Colon (tissue), 2 donors: ENCODE measurements at regions not wholly inside any gene's neighbourhood (a gene's known extent, or its start where the extent isn't known, plus 50 kb on each side); places are given as distances from the start of the nearest gene placed in this dataset.
"Not testable (repeated sequence)": the region's sequence is repeated elsewhere in the genome, so short reads cannot be mapped to it uniquely, and the experiment has no call there.

ENCODE experiments used
- FAIRE-seq: peaks from 2 replicates; lab custom pipeline; 2012; peaks lifted over from hg19 to GRCh38; lab: Jason Lieb, UNC
- donor health status: control.
- donor health status: control.

DNA sequence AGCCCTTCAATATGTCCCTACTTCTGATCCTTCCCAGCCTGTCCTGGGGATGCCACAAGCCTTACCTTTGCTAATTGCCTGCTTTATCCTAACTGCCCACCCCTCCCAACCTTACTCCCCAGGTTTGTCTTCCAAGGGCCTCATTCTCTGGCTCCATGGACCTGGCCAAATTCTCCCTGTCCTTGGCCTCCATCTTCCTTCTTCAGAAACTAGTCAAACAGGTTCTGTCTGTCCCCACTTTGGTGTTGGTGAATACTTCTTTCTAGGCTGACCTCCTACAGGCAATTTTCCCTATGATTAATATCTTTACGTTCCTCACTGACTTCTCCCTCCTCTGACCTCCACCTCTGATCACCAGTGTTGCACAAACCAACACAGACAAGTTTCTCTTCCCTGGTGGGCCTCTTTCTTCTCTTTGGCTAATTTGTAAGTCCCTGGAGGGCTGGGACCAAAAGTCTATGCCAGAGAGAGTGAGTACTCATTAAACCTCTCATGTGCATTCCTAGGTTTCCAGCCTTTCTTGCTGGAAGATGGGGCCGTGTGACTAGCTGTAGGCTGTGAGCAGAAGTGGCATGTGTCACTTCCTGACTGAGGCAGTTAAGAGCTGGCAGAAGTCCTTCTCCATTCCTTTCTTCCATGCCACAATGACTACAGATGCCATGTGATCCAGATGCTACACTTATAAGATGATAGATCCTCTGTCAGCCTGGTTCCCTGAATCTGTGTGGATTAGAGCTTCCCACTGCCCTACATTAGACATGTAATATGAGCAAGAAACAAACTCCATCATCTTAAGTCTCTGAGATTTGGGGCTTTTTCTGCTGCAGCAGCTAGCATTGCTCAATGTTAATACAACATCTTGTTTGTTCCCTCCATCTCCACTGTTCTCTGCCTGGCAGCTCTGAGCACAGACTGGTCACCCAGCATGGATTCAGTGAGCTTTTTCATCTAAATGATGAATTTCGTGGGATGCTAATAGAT lies 382.7 kb downstream of the RPS24 start:
- no peak for FAIRE-seq

DNA sequence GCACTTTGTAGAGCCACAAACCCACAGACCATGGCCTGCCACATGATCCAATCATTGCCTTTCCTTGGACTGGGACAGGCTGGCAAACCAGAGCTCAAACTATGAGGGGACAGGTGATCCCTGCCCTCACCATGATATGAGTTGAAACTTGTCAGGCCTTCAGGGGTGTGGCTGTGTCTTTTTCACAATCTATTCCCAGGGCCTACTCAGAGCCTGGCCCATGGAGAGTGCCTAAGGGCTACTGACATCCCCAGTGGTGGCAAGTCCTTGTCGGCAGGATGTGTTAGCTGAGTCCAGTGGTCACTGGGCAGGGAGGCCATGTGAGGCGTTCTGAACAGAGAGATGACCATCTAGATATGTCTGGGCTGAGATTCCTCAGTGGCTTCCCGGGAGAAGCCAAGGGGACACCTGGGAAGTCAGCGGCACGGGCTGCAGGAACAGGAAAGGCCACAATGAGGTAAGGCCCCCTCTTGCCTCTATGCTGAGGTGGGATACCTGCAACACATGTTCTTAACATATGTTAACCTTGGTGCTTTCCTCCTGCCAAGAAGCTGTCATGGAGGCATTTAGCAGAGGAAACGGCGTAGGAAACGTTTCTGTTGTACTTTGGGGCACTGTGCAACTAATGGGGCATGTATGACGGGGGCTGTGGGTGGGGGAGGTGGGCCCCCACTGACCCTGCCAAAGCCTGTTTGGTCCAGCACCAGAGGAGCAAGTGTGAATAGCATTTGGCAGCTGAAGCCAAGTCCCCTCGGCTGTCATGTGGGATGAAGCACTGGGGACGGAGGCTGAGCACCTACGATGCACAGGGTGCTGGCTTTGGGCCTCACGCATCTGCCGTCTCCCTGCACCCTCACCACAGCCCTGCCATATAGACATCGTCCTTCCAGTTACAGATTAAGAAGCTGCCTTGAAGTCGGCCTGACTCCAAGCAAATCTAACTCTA lies 384.0 kb downstream of the RPS24 start:
- FAIRE-seq, result no peak

DNA sequence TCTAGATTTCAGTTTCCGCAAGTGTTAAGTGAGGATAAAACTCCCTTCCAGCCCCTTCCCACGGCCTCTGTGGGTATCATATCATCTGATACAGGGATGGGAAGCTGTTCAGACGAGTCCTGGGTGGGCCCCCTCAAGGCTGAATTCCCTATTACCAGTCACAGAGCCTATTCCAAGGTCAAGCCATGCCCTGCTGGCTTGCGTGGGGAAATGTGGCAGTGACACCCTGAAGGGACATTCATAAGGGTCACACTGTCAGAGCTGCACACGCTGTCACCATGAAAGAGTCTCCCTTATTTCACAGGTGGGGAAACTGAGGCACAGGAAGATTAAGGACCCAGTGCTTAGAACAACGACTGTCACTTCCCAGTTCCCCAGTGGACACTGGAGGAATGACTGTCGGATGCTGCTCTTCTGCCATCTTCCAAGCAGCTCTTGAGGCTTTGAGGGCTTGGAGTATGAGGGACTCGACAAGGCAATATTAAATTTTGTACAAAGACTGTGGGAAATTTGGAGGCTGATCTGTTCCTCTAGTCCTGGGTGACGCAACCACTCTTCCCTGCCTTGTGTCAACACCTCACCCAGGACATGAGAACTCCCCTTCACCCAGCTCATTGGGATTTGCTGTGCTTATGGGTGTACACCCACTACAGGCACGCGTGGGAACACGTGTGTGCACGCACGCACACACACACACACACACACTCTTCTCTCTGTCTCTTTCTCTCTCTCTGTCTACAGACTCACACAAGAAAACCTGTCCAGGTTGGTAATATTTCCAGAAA lies 386.0 kb downstream of the RPS24 start:
- no peak for FAIRE-seq

DNA sequence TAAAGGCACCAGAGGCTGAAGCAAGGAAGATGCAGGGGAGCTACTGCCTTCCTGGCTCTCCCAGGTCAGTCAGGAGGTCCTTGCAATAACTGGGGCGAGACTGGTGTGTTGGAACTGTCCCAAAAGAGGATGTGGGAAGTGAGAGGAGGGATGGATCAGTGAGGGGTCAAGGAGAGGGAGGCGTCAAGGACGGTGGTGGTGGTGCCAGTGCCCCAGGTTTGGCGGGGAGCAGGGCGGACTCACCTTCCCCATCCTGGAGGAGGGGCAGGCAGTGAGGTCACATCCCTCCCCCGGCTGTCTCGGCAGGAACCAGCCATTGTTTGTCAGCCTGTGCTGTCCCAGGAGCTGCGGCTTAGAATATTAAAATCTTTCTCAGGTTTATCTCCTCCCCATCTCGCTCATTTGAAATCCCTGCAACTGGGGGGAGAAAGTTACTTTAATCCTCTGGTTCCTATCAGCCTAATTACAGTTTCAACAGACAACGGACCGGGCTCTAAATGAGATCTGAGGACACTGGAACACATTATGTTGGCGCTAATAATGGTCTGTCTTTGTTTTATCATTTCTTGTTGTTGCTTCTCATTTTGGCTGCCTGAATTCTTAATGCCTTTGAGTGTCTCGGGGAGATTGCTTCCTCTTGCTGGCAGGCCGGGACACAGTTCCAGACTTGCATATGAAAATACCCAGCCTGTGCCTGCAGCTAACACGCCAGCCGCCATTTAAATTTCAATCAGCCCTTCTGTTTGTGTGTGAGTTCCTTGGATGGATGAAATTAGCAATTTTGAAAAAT lies 387.5 kb downstream of the RPS24 start:
- FAIRE-seq, result no peak

DNA sequence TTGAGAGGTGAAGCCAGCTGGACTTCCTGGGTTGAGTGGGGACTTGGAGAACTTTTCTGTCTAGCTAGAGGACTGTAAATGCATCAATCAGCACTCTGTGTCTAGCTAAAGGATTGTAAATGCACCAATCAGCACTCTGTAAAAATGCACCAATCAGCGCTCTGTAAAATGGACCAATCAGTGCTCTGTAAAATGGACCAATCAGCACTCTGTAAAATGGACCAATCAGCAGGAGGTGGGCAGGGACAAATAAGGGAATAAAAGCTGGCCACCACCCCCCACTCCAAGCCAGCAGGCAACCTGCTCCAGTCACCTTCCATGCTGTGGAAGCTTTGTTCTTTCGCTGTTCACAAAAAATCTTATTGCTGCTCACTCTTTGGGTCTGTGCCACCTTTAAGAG lies 390.4 kb downstream of the RPS24 start:
- FAIRE-seq, result not testable (repeated sequence)

DNA sequence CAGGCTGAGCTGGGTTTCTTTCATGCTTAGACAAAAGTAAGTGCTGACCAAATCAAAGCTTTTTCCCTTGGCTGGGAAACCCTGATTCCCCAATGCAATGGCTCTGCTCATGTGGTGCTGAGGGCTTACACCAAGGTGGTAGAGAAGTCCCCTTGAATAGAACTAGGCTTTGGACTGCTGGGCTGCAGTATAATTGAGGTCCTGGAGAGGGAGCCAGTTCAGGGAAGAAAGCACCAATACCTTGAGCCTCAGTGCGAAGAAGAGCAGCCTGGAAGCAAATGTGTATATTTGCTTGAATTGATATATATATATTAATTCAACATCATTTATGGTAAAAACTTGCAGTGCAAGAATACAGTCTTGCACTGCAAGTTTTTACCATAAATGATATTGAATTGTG lies 391.1 kb downstream of the RPS24 start:
- no peak for FAIRE-seq

DNA sequence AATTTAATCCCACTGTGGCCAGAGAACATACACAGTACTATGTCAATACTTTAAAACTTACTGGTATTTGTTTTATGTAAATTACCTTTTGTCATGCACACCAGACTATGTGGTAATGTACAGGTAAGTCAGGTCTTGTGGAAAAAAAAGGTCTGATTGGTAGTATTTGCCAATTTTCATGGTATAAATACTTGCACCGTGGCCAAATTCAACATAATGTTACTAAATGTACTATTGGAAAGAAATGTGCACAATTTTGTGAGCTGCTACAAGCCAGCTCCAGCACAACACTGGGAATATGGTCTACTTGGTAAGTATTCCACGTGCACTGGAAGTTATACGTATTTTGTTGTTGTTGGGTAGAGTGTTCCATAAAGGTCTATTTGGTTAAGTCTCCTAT lies 392.5 kb downstream of the RPS24 start:
- FAIRE-seq, result no peak

DNA sequence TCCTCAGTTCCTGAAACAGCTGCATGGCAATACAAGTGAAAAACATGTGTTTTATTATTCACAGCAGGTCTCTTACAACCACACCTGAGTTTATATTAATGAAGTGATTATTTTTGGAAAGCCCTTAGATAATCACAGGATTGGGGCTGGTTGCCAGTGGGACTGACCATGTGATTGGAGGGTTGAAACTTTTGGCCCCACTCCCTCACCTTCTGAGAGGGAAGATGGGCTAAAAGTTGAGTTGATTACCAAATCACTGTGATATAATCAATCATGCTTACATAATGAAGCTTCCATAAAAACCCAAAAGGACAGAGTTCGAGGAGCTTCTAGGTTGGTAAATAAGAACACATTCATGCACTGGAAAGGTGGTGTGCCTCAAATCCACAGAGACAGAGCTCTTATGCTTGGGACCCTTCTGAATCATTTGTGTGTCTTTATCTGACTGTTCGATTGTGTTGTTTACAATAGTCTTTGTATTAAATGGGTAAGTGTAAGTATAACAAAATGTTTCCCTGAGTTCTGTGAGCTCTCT lies 393.9 kb downstream of the RPS24 start:
- FAIRE-seq, result no peak

DNA sequence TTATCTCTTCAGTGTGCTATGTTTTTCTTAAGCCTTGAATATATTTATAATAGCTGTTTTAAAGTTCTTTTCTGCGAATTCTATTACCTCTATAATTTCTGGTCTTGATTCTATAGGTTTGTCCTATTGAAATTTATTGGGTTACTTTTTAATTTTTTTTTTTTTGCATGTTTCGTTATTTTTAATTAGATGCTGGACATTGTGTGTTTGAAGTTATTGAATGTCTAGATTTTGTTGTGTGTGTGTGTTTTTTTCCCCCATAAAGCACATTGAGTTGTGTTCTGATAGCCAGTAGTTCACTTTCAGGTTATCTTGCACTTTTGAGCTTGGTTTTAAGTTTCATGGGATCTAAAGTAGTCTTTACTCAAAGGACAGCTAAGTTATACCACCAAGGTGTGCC lies 394.9 kb downstream of the RPS24 start:
- no peak for FAIRE-seq

DNA sequence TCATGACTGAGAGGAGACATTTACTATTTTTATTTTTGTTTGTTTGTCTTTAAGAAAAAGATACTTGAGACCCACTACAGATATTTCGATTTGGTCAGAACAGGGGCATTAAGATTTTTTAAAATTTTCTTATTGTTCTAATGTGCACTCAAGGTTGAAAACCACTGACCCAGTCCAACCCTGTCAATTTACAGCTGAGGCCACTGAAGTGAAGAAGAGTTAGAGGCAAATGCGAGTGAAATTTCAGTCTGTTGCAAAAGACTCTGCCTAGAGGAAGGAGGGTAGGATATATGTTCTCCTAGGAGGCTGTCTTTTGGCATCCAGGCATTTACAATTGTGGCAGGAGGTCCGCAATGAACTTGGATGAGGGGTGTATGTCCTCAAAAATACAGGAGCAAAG lies 396.3 kb downstream of the RPS24 start:
- no peak for FAIRE-seq

DNA sequence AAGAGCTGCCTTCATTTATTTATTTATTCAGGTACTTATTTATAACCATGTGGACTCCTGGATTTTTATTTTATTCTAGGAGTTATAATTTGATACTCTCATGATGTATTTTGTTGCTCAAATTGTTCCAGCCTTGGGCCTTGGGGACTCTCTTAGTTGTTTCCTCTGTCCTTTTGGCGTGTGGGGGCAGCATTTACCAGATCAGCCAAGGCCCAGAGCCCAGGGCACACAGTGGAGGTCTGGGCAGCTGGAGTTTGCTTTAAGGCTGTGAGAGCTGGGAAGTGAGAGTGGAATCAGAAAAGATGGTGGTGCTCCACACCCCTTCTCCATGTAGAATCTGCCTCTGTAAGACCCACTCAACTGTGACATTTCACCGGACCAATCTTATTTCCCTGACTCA lies 398.9 kb downstream of the RPS24 start:
- FAIRE-seq, result no peak

DNA sequence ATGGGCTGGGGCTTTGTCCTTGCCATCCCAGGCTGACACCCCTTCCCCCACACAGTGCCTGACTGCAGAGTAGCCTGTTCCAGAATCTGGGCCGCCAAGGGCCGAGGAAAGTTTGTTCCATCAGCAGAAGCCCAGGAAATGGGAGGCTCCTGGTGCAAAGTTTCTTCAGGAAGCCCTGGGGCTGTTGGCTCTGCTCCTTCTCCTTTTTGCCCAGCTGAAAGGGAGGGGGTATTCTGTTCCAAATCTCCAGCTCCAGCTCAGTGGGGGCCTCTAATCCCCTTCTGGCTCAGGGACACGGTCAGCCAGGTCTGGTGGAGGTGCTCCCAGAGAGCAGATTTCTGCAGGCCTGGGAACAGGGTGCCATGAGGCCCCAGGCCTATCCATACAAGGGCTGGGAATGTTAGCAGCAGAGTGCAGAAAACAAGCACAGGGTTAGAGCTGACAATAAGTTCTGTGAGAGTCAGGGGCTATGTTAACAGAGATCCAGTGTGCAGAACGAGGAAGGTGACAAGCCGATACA lies 399.5 kb downstream of the RPS24 start:
- no peak for FAIRE-seq

DNA sequence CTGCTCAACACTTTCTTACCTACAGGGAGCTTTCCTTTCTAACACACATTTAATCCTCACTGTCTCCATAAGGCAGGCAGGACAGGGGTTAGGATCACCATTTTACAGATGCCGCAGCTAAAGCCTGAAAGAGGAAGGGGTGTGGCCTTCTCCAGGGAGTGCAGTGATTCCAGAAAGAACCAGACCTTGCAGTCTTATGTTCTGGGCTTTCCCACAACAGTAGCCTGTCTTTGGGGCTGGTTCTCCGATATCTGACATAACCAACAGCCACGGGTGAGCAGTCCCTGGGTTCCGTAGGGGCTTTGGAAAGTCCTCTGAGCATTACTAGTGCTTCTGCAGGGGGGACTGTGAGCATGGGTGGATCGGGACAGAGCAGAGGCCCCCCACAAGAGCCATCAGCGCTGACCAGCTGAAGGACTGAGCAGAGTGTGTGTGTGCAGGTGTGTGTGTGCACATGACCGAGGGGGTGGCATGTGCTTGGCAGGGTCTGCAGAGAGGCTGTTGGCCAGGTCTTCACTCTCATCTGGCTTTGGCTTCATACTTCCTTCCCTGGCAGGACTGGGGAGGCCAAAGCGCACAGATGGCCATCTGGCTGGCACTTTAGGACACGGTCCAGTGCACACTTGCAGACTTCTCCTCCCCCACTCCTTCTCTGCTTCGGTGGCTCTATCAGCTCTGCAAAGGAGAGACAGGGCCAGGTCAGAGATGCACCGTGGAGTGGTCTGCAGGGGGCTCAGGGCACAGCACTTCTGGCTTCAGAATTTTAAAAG lies 400.3 kb downstream of the RPS24 start:
- no peak for FAIRE-seq

DNA sequence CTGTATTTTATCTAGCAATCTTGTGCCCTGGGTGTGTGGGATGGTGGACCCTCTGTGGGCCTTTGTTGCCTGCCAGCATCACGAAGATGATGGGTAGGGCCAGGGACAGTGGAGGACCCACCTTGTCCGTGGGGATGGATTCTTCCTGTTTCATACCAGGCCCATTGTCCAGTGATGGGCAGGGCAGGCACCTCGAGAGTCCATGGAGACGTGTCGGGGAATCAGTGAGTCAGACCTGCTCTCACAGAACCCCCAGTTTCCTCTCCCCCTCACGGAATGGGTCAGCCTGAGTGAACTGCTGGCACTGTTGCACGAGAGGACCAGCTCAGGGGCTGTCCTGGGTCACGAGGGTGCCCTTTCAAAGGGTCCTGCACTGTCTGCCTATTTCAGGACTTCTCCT lies 401.2 kb downstream of the RPS24 start:
- no peak for FAIRE-seq

DNA sequence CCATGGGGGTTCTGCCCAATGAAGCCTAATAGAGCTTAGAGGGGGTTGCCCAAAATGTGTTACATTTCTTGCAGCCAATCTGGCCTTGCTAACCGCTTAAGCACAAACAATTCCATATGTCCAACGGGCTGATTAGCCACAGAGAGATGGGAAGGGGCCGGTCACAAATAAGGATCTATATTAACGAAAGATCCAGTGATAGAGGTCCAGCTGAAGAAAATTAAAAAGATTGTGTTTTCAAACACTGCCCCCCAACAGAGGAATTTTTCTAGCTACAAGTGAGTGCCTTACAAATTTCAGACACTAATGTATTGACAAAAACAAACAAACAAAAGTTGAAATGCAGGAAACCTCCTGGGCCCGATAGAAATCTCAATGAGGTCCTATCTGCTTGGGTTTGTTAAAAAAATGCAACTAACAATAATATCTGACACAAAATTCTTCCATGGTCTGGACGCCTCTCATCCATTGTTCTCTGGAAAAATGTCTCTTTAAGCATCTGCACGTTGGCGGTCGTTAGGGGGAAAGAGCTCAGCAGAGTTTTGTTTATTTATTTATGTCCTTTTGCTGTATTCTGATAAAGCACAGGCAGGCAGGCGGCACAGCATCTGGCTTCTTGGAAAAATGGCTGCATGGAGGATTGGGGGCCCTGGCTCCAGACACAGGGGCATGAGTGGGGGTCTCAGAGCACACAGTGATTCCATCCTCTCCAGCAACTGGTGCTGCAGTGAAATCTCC lies 402.0 kb downstream of the RPS24 start:
- FAIRE-seq, result no peak

DNA sequence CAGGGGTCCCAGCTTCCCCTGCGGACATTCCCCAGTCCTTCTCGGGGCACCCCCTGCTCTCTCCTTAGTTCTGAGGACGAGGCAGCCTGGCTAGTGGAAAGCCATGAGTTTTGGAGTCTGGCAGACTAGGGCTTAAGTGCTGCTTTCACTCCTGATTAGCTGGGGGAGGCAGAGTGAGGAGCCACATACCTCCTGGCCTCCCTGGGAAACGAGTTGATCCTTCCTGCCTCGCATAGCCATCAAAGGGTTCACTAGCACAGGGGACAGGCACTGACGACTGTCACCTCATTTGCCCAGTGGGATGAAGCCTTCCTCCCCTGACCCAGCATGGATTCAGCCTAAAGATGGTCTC lies 402.5 kb downstream of the RPS24 start:
- FAIRE-seq, result no peak

DNA sequence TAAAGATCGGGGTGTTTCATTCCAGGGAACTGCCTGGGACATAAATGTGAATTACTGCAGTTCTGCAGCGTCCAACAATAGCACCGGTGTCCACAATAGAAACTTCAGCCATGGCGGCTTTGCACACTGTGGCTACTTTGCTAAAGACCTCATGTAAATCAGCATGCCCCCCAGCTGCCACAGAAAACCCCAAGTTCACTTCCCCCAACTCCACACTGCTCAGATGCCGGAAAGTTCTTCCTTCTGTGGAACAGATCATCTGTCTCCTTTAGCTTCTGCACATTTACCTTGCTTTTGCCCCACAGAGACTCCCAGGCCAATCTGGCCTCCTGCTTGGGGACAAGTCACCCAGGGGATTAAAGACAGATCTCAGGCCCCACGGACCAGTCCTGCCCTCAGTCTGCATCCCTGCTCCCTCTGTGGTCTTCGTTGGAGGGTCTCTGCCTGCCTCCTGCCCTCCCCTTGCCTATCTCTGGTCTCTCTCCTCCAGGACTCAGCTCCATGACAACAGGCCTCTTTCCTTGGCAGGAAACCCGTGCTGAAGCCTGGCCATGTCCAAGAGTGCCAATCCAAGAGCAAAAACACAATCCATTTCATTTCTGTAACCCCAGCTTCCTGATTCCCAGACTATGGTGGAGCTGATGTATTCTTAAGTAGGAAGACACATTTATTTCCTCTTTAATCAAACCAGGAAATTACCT lies 403.2 kb downstream of the RPS24 start:
- FAIRE-seq, result no peak

DNA sequence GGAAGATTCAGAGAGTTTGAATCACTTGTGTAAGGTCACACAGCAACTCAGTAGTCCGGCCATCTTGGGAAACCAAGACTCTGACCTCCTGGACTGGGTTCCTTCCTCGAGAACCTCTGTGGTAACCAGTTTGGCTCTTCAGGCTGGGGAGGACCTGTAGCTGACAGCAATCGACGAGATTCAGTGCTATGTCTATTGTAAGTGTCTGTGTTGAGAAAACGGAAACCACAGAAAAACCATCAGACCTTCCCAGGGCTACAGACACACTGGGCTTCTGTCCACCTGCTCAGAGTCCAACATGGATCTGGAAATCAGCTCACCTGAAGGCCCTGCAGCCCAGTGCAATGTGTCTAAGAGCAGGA lies 403.7 kb downstream of the RPS24 start:
- FAIRE-seq, result no peak
